Left ventricle myocardium inferior (tissue), 1 donor: ENCODE measurements at regions not wholly inside any gene's neighbourhood (a gene's known extent, or its start where the extent isn't known, plus 50 kb on each side); places are given as distances from the start of the nearest gene placed in this dataset.

Source experiments
- DNase-seq: peaks from one replicate; pipeline ENCODE4 v3.0.0-alpha.2; 2020
- H3K27ac ChIP-seq: fragments of 200-600 bp; replicated peaks from 2 replicates; pipeline ENCODE4 v1.8.0; 2021
- H3K27me3 ChIP-seq: fragments of 200-600 bp; 2 replicates; pipeline ENCODE4 v1.8.0; 2021; ENCODE audit warnings: low read depth
- H3K36me3 ChIP-seq: fragments of 200-600 bp; 2 replicates; pipeline ENCODE4 v1.8.0; 2021
- H3K4me1 ChIP-seq: fragments of 200-600 bp; 2 replicates; pipeline ENCODE4 v1.8.0; 2021
- H3K4me3 ChIP-seq: fragments of 200-600 bp; 2 replicates; pipeline ENCODE4 v1.8.0; 2021; ENCODE audit warnings: mild to moderate bottlenecking, moderate library complexity
- H3K9me3 ChIP-seq: fragments of 200-600 bp; replicated peaks from 2 replicates; pipeline ENCODE4 v1.8.0; 2021
- CTCF ChIP-seq: fragments of 200-600 bp; IDR thresholded peaks from 2 replicates; pipeline ENCODE4 v1.8.0; 2021; ENCODE audit warnings: antibody characterized with exemption, mild to moderate bottlenecking, borderline replicate concordance
- intact Hi-C: fragments of 100-400 bp; cut with micrococcal nuclease; formaldehyde crosslinking; loops from one replicate; pipeline ENCODE4 v1.11.0; 2022
- donor health status: DM: no; HTN: yes; CAD: no; lungs with severe emphysema.

GRCh38 chr21:16800536-16801275 lies 712.1 kb upstream of the CXADR start:
- Histone ChIP-seq H3K4me3 (no peak overlapping the region), H3K27ac (no peak overlapping the region), H3K27me3 (no peaks in the 10 kb centered on the region), H3K4me1 (no peaks in the 10 kb centered on the region), H3K9me3 (peaks cover 18% of the 10 kb centered on the region), H3K36me3 (no peaks in the 10 kb centered on the region)
- TF ChIP-seq CTCF: no peak
- intact Hi-C loops: no loop called here
- no peak for DNase-seq

GRCh38 chr21:16811011-16811410 lies 701.8 kb upstream of the CXADR start:
- no peak for DNase-seq
- peaks cover 8% of the 10 kb centered on the region for H3K9me3 ChIP-seq
- no peak for TF ChIP-seq CTCF
- no peak overlapping the region for H3K27ac ChIP-seq
- no peaks in the 10 kb centered on the region for H3K27me3 ChIP-seq
- H3K36me3 ChIP-seq: no peaks in the 10 kb centered on the region
- intact Hi-C loops: no loop called here
- H3K4me1 ChIP-seq: no peaks in the 10 kb centered on the region
- no peak overlapping the region for H3K4me3 ChIP-seq

- intact Hi-C loops: no loop called here
- H3K27me3 ChIP-seq: no peaks in the 10 kb centered on the region
- H3K9me3 ChIP-seq: peaks cover 1% of the 10 kb centered on the region
- no peak for TF ChIP-seq CTCF
- no peaks in the 10 kb centered on the region for H3K36me3 ChIP-seq
- DNase-seq: no peak
- no peak overlapping the region for H3K27ac ChIP-seq
- H3K4me3 ChIP-seq: no peak overlapping the region
- no peaks in the 10 kb centered on the region for H3K4me1 ChIP-seq
Measured at GRCh38 chr21:16811970-16812369, 700.9 kb upstream of the CXADR start.

GRCh38 chr21:16815243-16815642 lies 697.6 kb upstream of the CXADR start:
- no peak overlapping the region for H3K4me3 ChIP-seq
- TF ChIP-seq CTCF: no peak
- no peak for DNase-seq
- no peaks in the 10 kb centered on the region for H3K9me3 ChIP-seq
- no peaks in the 10 kb centered on the region for H3K4me1 ChIP-seq
- no peak overlapping the region for H3K27ac ChIP-seq
- no peaks in the 10 kb centered on the region for H3K27me3 ChIP-seq
- intact Hi-C loops: no loop called here
- no peaks in the 10 kb centered on the region for H3K36me3 ChIP-seq

- Histone ChIP-seq H3K36me3 (no peaks in the 10 kb centered on the region), H3K9me3 (no peaks in the 10 kb centered on the region), H3K27ac (no peak overlapping the region), H3K4me3 (no peak overlapping the region), H3K4me1 (no peaks in the 10 kb centered on the region), H3K27me3 (no peaks in the 10 kb centered on the region)
- no peak for DNase-seq
- intact Hi-C loops: no loop called here
- no peak for TF ChIP-seq CTCF
Measured at GRCh38 chr21:16821588-16821987, 691.3 kb upstream of the CXADR start.
